GM19035 (cell line): ENCODE measurements at regions not wholly inside any gene's neighbourhood (a gene's known extent, or its start where the extent isn't known, plus 50 kb on each side); places are given as distances from the start of the nearest gene placed in this dataset.
A peak's percentile ranks its signal among the peaks of the same experiment; 100 is the strongest.
"Not testable (repeated sequence)": the region's sequence is repeated elsewhere in the genome, so short reads cannot be mapped to it uniquely, and the experiment has no call there.

Experiments
- ATAC-seq: cut with Tn5 transposase; IDR thresholded peaks from one replicate; pipeline ENCODE4 v1.9.1; 2021; ENCODE audit not compliant: unreplicated experiment

GRCh38 chr5:50898966-50899365 is 232.5 kb downstream of the PARP8 start:
- ATAC-seq = no peak

GRCh38 chr5:50900952-50901510 is 234.6 kb downstream of the PARP8 start:
- no peak for ATAC-seq

- ATAC-seq = no peak
Measured at GRCh38 chr5:50903651-50904050, 237.2 kb downstream of the PARP8 start.

- no peak for ATAC-seq
Measured at GRCh38 chr5:50905996-50906570, 239.6 kb downstream of the PARP8 start.

- not testable (repeated sequence) for ATAC-seq
Measured at GRCh38 chr5:50920160-50920559, 253.7 kb downstream of the PARP8 start.

GRCh38 chr5:50921366-50922133 is 255.1 kb downstream of the PARP8 start:
- ATAC-seq = no peak

GRCh38 chr5:50922134-50922941 is 255.9 kb downstream of the PARP8 start:
- ATAC-seq = peak; percentile 60

- ATAC-seq = no peak
Measured at GRCh38 chr5:50922942-50923767, 256.7 kb downstream of the PARP8 start.

GRCh38 chr5:50923768-50924494 is 257.5 kb downstream of the PARP8 start:
- no peak for ATAC-seq

- ATAC-seq = no peak
Measured at GRCh38 chr5:50927953-50928352, 261.5 kb downstream of the PARP8 start.

GRCh38 chr5:50929174-50929573 is 262.7 kb downstream of the PARP8 start:
- no peak for ATAC-seq

GRCh38 chr5:50934343-50934742 is 267.9 kb downstream of the PARP8 start:
- ATAC-seq = no peak

GRCh38 chr5:50945139-50945538 is 278.7 kb downstream of the PARP8 start:
- ATAC-seq = no peak

- ATAC-seq = no peak
Measured at GRCh38 chr5:50947906-50948683, 281.7 kb downstream of the PARP8 start.

- no peak for ATAC-seq
Measured at GRCh38 chr5:50953290-50953689, 286.9 kb downstream of the PARP8 start.

- peak; percentile 41 for ATAC-seq
Measured at GRCh38 chr5:50958852-50959457, 292.5 kb downstream of the PARP8 start.

- peak; percentile 86 for ATAC-seq
Measured at GRCh38 chr5:50962934-50963872, 296.8 kb downstream of the PARP8 start.
